HG02642 (cell line): ENCODE measurements at regions not wholly inside any gene's neighbourhood (a gene's known extent, or its start where the extent isn't known, plus 50 kb on each side); places are given as distances from the start of the nearest gene placed in this dataset.
"Not testable (repeated sequence)": the region's sequence is repeated elsewhere in the genome, so short reads cannot be mapped to it uniquely, and the experiment has no call there.

Experiments
- ATAC-seq: cut with Tn5 transposase; IDR thresholded peaks from one replicate; pipeline ENCODE4 v1.9.1; 2021; ENCODE audit warnings: mild to moderate bottlenecking; ENCODE audit not compliant: unreplicated experiment, poor library complexity

- ATAC-seq, result no peak
Observed at GRCh38 chr7:25431956-25432450, 203.7 kb upstream of the NPVF start.

GRCh38 chr7:25432807-25433206 lies 204.5 kb upstream of the NPVF start:
- no peak for ATAC-seq

- ATAC-seq, result no peak
Observed at GRCh38 chr7:25436413-25436812, 208.1 kb upstream of the NPVF start.

GRCh38 chr7:25437308-25437707 lies 209.0 kb upstream of the NPVF start:
- no peak for ATAC-seq

GRCh38 chr7:25444991-25445390 lies 216.7 kb upstream of the NPVF start:
- no peak for ATAC-seq

GRCh38 chr7:25448301-25448700 lies 220.0 kb upstream of the NPVF start:
- no peak for ATAC-seq

- no peak for ATAC-seq
Observed at GRCh38 chr7:25454020-25454419, 225.7 kb upstream of the NPVF start.

GRCh38 chr7:25454562-25455041 lies 226.3 kb upstream of the NPVF start:
- no peak for ATAC-seq

GRCh38 chr7:25455683-25456251 lies 227.5 kb upstream of the NPVF start:
- ATAC-seq, result no peak

- ATAC-seq, result no peak
Observed at GRCh38 chr7:25456467-25457171, 228.3 kb upstream of the NPVF start.

GRCh38 chr7:25459057-25459456 lies 230.8 kb upstream of the NPVF start:
- ATAC-seq, result no peak

GRCh38 chr7:25460433-25460832 lies 232.1 kb upstream of the NPVF start:
- ATAC-seq, result no peak

- ATAC-seq, result no peak
Observed at GRCh38 chr7:25469669-25470068, 241.4 kb upstream of the NPVF start.

GRCh38 chr7:25476863-25477499 lies 248.7 kb upstream of the NPVF start:
- ATAC-seq, result no peak

GRCh38 chr7:25478221-25478620 lies 249.9 kb upstream of the NPVF start:
- ATAC-seq, result not testable (repeated sequence)

GRCh38 chr7:25478925-25479324 lies 250.6 kb upstream of the NPVF start:
- no peak for ATAC-seq

GRCh38 chr7:25481891-25482290 lies 253.6 kb upstream of the NPVF start:
- no peak for ATAC-seq

GRCh38 chr7:25482631-25483030 lies 254.3 kb upstream of the NPVF start:
- ATAC-seq, result no peak

GRCh38 chr7:25485026-25485425 lies 256.7 kb upstream of the NPVF start:
- ATAC-seq, result no peak

- ATAC-seq, result no peak
Observed at GRCh38 chr7:25486656-25487055, 258.4 kb upstream of the NPVF start.

GRCh38 chr7:25493805-25494366 lies 265.6 kb upstream of the NPVF start:
- no peak for ATAC-seq
